GM23338 (cell line): ENCODE measurements at regions not wholly inside any gene's neighbourhood (a gene's known extent, or its start where the extent isn't known, plus 50 kb on each side); places are given as distances from the start of the nearest gene placed in this dataset.

Experiments
- ATAC-seq: fragments of 200-7000 bp; cut with Tn5 transposase; 3 replicates; pipeline ENCODE4 v1.9.1; 2020
- DNase-seq: peaks from one replicate; pipeline ENCODE4 v3.0.0-alpha.2; 2015; ENCODE audit warnings: low spot score
- H2AFZ ChIP-seq: fragments of 200-600 bp; sonication (generic); 2 replicates; pipeline ENCODE4 v1.8.0; 2016; ENCODE audit warnings: antibody characterized with exemption, mild to moderate bottlenecking, moderate library complexity
- H3F3A ChIP-seq: fragments of 200-600 bp; sonication (generic); replicated peaks from 2 replicates; pipeline ENCODE4 v1.8.0; 2017; ENCODE audit warnings: antibody characterized with exemption, mixed run types, low read depth
- H3K27ac ChIP-seq: fragments of 200-600 bp; sonication (generic); 2 replicates; pipeline ENCODE4 v1.6.1; 2016; ENCODE audit warnings: low read depth
- H3K27me3 ChIP-seq: fragments of 200-600 bp; sonication (generic); 2 replicates; pipeline ENCODE4 v1.8.0; 2016; ENCODE audit warnings: mild to moderate bottlenecking, mixed run types, moderate library complexity; ENCODE audit not compliant: insufficient read depth
- H3K36me3 ChIP-seq: fragments of 200-600 bp; sonication (generic); 2 replicates; pipeline ENCODE4 v1.8.0; 2016; ENCODE audit warnings: mild to moderate bottlenecking; ENCODE audit not compliant: insufficient read depth
- H3K4me1 ChIP-seq: fragments of 200-600 bp; sonication (generic); 2 replicates; pipeline ENCODE4 v1.8.0; 2016; ENCODE audit warnings: mild to moderate bottlenecking, moderate library complexity; ENCODE audit not compliant: insufficient read depth
- H3K4me2 ChIP-seq: fragments of 200-600 bp; sonication (generic); 2 replicates; pipeline ENCODE4 v1.7.1; 2017; ENCODE audit warnings: mixed run types
- H3K4me3 ChIP-seq: fragments of 200-600 bp; sonication (generic); 2 replicates; pipeline ENCODE4 v1.6.1; 2016; ENCODE audit warnings: mixed run types
- H3K79me2 ChIP-seq: fragments of 200-600 bp; sonication (generic); replicated peaks from 2 replicates; pipeline ENCODE4 v1.8.0; 2017; ENCODE audit warnings: mild to moderate bottlenecking; ENCODE audit not compliant: insufficient read depth
- H3K9me2 ChIP-seq: fragments of 200-600 bp; sonication (generic); 2 replicates; pipeline ENCODE4 v1.8.0; 2017; ENCODE audit not compliant: insufficient read depth
- H4K20me1 ChIP-seq: fragments of 200-600 bp; sonication (generic); replicated peaks from 2 replicates; pipeline ENCODE4 v1.8.0; 2017; ENCODE audit warnings: mild to moderate bottlenecking; ENCODE audit not compliant: insufficient read depth
- H3K27ac Mint-ChIP-seq: 2 replicates; pipeline ENCODE4 v1.8.0; 2020; ENCODE audit warnings: inconsistent platforms, mild to moderate bottlenecking, moderate library complexity, mixed read lengths
- H3K27me3 Mint-ChIP-seq: 3 replicates; pipeline ENCODE4 v1.8.0; 2022; ENCODE audit warnings: low read depth, mild to moderate bottlenecking, moderate library complexity, mixed read lengths, inconsistent platforms; ENCODE audit not compliant: insufficient read depth, poor library complexity
- H3K36me3 Mint-ChIP-seq: 3 replicates; pipeline ENCODE4 v1.8.0; 2021; ENCODE audit warnings: low read depth, mild to moderate bottlenecking, inconsistent platforms, moderate library complexity, mixed read lengths
- H3K4me1 Mint-ChIP-seq: 3 replicates; pipeline ENCODE4 v1.8.0; 2020; ENCODE audit warnings: mild to moderate bottlenecking, inconsistent platforms, mixed read lengths
- H3K4me3 Mint-ChIP-seq: 3 replicates; pipeline ENCODE4 v1.8.0; 2021; ENCODE audit warnings: moderate library complexity, mild to moderate bottlenecking, inconsistent platforms, mixed read lengths
- H3K9me3 Mint-ChIP-seq: 3 replicates; pipeline ENCODE4 v1.8.0; 2020; ENCODE audit warnings: moderate library complexity, mild to moderate bottlenecking, inconsistent platforms, mixed read lengths
- CREB1 ChIP-seq: fragments of 250-450 bp; sonication (Bioruptor Pico); IDR thresholded peaks from 2 replicates; pipeline ENCODE4 v1.5.0; 2020; ENCODE audit warnings: low read depth, mild to moderate bottlenecking, moderate library complexity
- ETS1 ChIP-seq: IDR thresholded peaks from 2 replicates; pipeline ENCODE4 v1.6.1; 2016; ENCODE audit warnings: antibody characterized with exemption
- EZH2 ChIP-seq: fragments of 200-600 bp; sonication (generic); IDR thresholded peaks from one replicate; pipeline ENCODE4 v1.8.0; 2017; ENCODE audit warnings: antibody characterized with exemption, mild to moderate bottlenecking, low read depth; ENCODE audit not compliant: unreplicated experiment
- EZH2phosphoT487 ChIP-seq: fragments of 200-600 bp; sonication (generic); IDR thresholded peaks from one replicate; pipeline ENCODE4 v1.8.1; 2018; ENCODE audit warnings: antibody characterized with exemption; ENCODE audit not compliant: unreplicated experiment
- JUNB ChIP-seq: IDR thresholded peaks from one replicate; pipeline ENCODE4 v1.6.1; 2016; ENCODE audit warnings: antibody characterized with exemption; ENCODE audit not compliant: unreplicated experiment
- POLR2AphosphoS5 ChIP-seq: IDR thresholded peaks from 2 replicates; pipeline ENCODE4 v1.6.1; 2016; ENCODE audit warnings: antibody characterized with exemption, low read depth
- STAT1 ChIP-seq: IDR thresholded peaks from one replicate; pipeline ENCODE4 v1.6.1; 2016; ENCODE audit warnings: antibody characterized with exemption; ENCODE audit not compliant: unreplicated experiment
- ZNF331 ChIP-seq: fragments of 250-450 bp; sonication (Bioruptor Pico); IDR thresholded peaks from 2 replicates; pipeline ENCODE4 v1.5.0; 2020; ENCODE audit warnings: low read depth, mild to moderate bottlenecking, moderate library complexity
- TF ChIP-seq, protein P1 (sequence below): fragments of 250-450 bp; sonication (Bioruptor Pico); IDR thresholded peaks from 2 replicates; pipeline ENCODE4 v1.5.0; 2020; ENCODE audit warnings: mild to moderate bottlenecking, moderate library complexity
- TF ChIP-seq, protein P2 (sequence below), 2 experiments: fragments of 200-600 bp in 1 of 2; sonication (generic) in 1 of 2; conservative IDR thresholded peaks; 2 replicates each; pipeline versions ENCODE4 v1.5.1 to v1.6.1; 2016 to 2017; ENCODE audit warnings: antibody characterized with exemption in 2 of 2, low read depth in 2 of 2, mild to moderate bottlenecking in 2 of 2, moderate library complexity in 1 of 2

GRCh38 chr3:14277557-14277956 lies 98.9 kb downstream of the LSM3 start:
- no peak overlapping the region for H3K4me3 Mint-ChIP-seq
- no peaks in the 10 kb centered on the region; the same call in 2 of the 3 replicates for H3K9me3 Mint-ChIP-seq
- no peaks in the 10 kb centered on the region for H3K9me2 ChIP-seq
- H3K36me3 Mint-ChIP-seq = no peaks in the 10 kb centered on the region
- no peak for TF ChIP-seq CREB1
- TF ChIP-seq, protein P1, sequence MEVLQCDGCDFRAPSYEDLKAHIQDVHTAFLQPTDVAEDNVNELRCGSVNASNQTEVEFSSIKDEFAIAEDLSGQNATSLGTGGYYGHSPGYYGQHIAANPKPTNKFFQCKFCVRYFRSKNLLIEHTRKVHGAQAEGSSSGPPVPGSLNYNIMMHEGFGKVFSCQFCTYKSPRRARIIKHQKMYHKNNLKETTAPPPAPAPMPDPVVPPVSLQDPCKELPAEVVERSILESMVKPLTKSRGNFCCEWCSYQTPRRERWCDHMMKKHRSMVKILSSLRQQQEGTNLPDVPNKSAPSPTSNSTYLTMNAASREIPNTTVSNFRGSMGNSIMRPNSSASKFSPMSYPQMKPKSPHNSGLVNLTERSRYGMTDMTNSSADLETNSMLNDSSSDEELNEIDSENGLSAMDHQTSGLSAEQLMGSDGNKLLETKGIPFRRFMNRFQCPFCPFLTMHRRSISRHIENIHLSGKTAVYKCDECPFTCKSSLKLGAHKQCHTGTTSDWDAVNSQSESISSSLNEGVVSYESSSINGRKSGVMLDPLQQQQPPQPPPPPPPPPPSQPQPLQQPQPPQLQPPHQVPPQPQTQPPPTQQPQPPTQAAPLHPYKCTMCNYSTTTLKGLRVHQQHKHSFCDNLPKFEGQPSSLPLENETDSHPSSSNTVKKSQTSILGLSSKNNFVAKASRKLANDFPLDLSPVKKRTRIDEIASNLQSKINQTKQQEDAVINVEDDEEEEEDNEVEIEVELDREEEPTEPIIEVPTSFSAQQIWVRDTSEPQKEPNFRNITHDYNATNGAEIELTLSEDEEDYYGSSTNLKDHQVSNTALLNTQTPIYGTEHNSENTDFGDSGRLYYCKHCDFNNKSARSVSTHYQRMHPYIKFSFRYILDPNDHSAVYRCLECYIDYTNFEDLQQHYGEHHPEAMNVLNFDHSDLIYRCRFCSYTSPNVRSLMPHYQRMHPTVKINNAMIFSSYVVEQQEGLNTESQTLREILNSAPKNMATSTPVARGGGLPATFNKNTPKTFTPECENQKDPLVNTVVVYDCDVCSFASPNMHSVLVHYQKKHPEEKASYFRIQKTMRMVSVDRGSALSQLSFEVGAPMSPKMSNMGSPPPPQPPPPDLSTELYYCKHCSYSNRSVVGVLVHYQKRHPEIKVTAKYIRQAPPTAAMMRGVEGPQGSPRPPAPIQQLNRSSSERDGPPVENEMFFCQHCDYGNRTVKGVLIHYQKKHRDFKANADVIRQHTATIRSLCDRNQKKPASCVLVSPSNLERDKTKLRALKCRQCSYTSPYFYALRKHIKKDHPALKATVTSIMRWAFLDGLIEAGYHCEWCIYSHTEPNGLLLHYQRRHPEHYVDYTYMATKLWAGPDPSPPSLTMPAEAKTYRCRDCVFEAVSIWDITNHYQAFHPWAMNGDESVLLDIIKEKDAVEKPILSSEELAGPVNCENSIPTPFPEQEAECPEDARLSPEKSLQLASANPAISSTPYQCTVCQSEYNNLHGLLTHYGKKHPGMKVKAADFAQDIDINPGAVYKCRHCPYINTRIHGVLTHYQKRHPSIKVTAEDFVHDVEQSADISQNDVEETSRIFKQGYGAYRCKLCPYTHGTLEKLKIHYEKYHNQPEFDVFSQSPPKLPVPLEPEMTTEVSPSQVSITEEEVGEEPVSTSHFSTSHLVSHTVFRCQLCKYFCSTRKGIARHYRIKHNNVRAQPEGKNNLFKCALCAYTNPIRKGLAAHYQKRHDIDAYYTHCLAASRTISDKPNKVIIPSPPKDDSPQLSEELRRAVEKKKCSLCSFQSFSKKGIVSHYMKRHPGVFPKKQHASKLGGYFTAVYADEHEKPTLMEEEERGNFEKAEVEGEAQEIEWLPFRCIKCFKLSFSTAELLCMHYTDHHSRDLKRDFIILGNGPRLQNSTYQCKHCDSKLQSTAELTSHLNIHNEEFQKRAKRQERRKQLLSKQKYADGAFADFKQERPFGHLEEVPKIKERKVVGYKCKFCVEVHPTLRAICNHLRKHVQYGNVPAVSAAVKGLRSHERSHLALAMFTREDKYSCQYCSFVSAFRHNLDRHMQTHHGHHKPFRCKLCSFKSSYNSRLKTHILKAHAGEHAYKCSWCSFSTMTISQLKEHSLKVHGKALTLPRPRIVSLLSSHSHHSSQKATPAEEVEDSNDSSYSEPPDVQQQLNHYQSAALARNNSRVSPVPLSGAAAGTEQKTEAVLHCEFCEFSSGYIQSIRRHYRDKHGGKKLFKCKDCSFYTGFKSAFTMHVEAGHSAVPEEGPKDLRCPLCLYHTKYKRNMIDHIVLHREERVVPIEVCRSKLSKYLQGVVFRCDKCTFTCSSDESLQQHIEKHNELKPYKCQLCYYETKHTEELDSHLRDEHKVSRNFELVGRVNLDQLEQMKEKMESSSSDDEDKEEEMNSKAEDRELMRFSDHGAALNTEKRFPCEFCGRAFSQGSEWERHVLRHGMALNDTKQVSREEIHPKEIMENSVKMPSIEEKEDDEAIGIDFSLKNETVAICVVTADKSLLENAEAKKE (CRISPR knock-in tag) = no peak
- no peak for TF ChIP-seq ZNF331
- H2AFZ ChIP-seq = no peak overlapping the region
- peaks cover 18% of the 10 kb centered on the region for H3F3A ChIP-seq
- no peak overlapping the region; the same call in 1 of the 2 replicates for H3K27ac Mint-ChIP-seq
- H3K27me3 ChIP-seq = no peaks in the 10 kb centered on the region
- H3K27ac ChIP-seq = no peak overlapping the region
- DNase-seq (no peak), ATAC-seq (no peak)
- peaks cover 26% of the 10 kb centered on the region for H3K4me1 ChIP-seq
- H3K4me1 Mint-ChIP-seq = peaks cover 53% of the 10 kb centered on the region
- no peak overlapping the region for H3K4me3 ChIP-seq
- no peaks in the 10 kb centered on the region for H3K79me2 ChIP-seq
- H4K20me1 ChIP-seq = no peaks in the 10 kb centered on the region
- no peak overlapping the region for H3K4me2 ChIP-seq
- peaks cover 28% of the 10 kb centered on the region for H3K27me3 Mint-ChIP-seq
- H3K36me3 ChIP-seq = no peaks in the 10 kb centered on the region

DNA sequence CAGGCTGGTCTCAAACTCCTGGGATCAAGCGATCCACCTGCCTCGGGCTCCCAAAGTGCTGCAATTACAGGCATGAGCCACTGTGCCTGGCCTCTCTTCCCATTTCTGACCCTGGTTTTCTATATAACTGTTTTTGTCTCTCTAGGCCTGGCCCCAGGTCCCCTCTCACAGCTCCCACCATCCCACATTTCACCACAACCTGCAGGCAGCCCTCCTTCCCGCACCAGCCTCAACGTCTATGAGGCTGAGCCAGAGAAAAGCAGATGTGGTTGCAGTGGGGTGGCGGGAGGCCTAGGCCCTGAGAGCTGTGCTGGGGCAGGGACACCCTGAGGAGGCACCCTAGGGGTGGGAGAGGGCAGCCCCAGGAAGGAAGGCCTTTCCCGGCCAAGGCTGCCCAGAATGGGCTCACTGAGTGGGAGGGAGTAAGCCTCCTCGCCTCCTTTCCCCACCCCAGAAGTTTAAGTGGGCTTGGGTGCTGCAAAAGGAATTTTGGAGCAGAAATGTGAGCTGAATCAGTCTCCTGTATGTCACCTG lies 99.7 kb downstream of the LSM3 start:
- H3K4me1 ChIP-seq = peaks cover 26% of the 10 kb centered on the region
- Mint-ChIP-seq H3K27me3 (peaks cover 28% of the 10 kb centered on the region), H3K36me3 (no peaks in the 10 kb centered on the region; the same call in 2 of the 3 replicates), H3K4me3 (no peak overlapping the region), H3K4me1 (peaks cover 46% of the 10 kb centered on the region), H3K9me3 (no peaks in the 10 kb centered on the region; the same call in 2 of the 3 replicates), H3K27ac (peak overlapping the region; percentile 92)
- H3K27me3 ChIP-seq = no peaks in the 10 kb centered on the region
- H3K27ac ChIP-seq = 0 out of 2 replicates have a peak overlapping the region, but pooled peaks have one; percentile 47
- H3K36me3 ChIP-seq = no peaks in the 10 kb centered on the region
- no peak overlapping the region for H3K4me3 ChIP-seq
- TF ChIP-seq EZH2phosphoT487 = no peak
- TF ChIP-seq JUNB = no peak
- TF ChIP-seq STAT1 = no peak
- no peak for TF ChIP-seq POLR2AphosphoS5
- no peak for TF ChIP-seq EZH2
- TF ChIP-seq ETS1 = no peak
- no peak for TF ChIP-seq CREB1
- TF ChIP-seq, protein P2, sequence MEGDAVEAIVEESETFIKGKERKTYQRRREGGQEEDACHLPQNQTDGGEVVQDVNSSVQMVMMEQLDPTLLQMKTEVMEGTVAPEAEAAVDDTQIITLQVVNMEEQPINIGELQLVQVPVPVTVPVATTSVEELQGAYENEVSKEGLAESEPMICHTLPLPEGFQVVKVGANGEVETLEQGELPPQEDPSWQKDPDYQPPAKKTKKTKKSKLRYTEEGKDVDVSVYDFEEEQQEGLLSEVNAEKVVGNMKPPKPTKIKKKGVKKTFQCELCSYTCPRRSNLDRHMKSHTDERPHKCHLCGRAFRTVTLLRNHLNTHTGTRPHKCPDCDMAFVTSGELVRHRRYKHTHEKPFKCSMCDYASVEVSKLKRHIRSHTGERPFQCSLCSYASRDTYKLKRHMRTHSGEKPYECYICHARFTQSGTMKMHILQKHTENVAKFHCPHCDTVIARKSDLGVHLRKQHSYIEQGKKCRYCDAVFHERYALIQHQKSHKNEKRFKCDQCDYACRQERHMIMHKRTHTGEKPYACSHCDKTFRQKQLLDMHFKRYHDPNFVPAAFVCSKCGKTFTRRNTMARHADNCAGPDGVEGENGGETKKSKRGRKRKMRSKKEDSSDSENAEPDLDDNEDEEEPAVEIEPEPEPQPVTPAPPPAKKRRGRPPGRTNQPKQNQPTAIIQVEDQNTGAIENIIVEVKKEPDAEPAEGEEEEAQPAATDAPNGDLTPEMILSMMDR (conservative IDR thresholded peaks at IDR 0.05; ENCODE audit: low read depth in 2 of 2) = no peak
- ATAC-seq (no peak; the same call in 2 of the 3 replicates), DNase-seq (no peak)
- no peak overlapping the region; the same call in 1 of the 2 replicates for H3K4me2 ChIP-seq
- H3K79me2 ChIP-seq = no peaks in the 10 kb centered on the region
- no peaks in the 10 kb centered on the region for H3K9me2 ChIP-seq
- H4K20me1 ChIP-seq = no peaks in the 10 kb centered on the region
- H3F3A ChIP-seq = peaks cover 18% of the 10 kb centered on the region
- peak overlapping the region; percentile 69 for H2AFZ ChIP-seq
